ENCODE measurements at regions not wholly inside any gene's neighbourhood (a gene's known extent, or its start where the extent isn't known, plus 50 kb on each side); places are given as distances from the start of the nearest gene placed in this dataset.

GRCh38 chr14:101227611-101228594 is 324.4 kb upstream of the RTL1 start:
- TF ChIP-seq, protein P1, sequence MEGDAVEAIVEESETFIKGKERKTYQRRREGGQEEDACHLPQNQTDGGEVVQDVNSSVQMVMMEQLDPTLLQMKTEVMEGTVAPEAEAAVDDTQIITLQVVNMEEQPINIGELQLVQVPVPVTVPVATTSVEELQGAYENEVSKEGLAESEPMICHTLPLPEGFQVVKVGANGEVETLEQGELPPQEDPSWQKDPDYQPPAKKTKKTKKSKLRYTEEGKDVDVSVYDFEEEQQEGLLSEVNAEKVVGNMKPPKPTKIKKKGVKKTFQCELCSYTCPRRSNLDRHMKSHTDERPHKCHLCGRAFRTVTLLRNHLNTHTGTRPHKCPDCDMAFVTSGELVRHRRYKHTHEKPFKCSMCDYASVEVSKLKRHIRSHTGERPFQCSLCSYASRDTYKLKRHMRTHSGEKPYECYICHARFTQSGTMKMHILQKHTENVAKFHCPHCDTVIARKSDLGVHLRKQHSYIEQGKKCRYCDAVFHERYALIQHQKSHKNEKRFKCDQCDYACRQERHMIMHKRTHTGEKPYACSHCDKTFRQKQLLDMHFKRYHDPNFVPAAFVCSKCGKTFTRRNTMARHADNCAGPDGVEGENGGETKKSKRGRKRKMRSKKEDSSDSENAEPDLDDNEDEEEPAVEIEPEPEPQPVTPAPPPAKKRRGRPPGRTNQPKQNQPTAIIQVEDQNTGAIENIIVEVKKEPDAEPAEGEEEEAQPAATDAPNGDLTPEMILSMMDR (conservative IDR thresholded peaks at IDR 0.05; ENCODE audit: low read depth, low read length), result no peak
- no peak for TF ChIP-seq EZH2 (IDR thresholded peaks at IDR 0.05; ENCODE audit: borderline replicate concordance, low read depth, low read length, poor library complexity, severe bottlenecking)

All from A673 (cell line).